WTC11 (cell line): ENCODE measurements at regions not wholly inside any gene's neighbourhood (a gene's known extent, or its start where the extent isn't known, plus 50 kb on each side); places are given as distances from the start of the nearest gene placed in this dataset.

ENCODE experiments used
- ELF4 ChIP-seq: sonication (generic); formaldehyde crosslinking; IDR thresholded peaks from 2 replicates; pipeline ENCODE4 v1.8.1; 2022; ENCODE audit warnings: low read depth, mild to moderate bottlenecking, moderate library complexity, missing genetic modification reagents
- ESRRA ChIP-seq: sonication (generic); formaldehyde crosslinking; IDR thresholded peaks from 2 replicates; pipeline ENCODE4 v1.8.1; 2022; ENCODE audit warnings: mild to moderate bottlenecking, missing genetic modification reagents, borderline replicate concordance
- ETV6 ChIP-seq: sonication (generic); formaldehyde crosslinking; IDR thresholded peaks from 2 replicates; pipeline ENCODE4 v1.8.1; 2022; ENCODE audit warnings: mild to moderate bottlenecking, missing genetic modification reagents
- NFE2L1 ChIP-seq: sonication (generic); formaldehyde crosslinking; IDR thresholded peaks from 2 replicates; pipeline ENCODE4 v1.8.1; 2023; ENCODE audit warnings: missing genetic modification reagents
- SMAD3 ChIP-seq: sonication (generic); formaldehyde crosslinking; IDR thresholded peaks from 2 replicates; pipeline ENCODE4 v1.8.0; 2022; ENCODE audit warnings: missing genetic modification reagents, mild to moderate bottlenecking, borderline replicate concordance
- SOX15 ChIP-seq: fragments of 250-450 bp; sonication (Bioruptor Pico); IDR thresholded peaks from 2 replicates; pipeline ENCODE4 v1.9.0; 2021; ENCODE audit warnings: mild to moderate bottlenecking
- ZNF121 ChIP-seq: sonication (generic); formaldehyde crosslinking; IDR thresholded peaks from 2 replicates; pipeline ENCODE4 v1.8.0; 2023; ENCODE audit warnings: missing genetic modification reagents
- ZNF263 ChIP-seq: sonication (generic); formaldehyde crosslinking; IDR thresholded peaks from 2 replicates; pipeline ENCODE4 v1.8.1; 2022; ENCODE audit warnings: low read depth, mild to moderate bottlenecking, moderate library complexity, missing genetic modification reagents
- ZNF423 ChIP-seq: fragments of 250-450 bp; sonication (Bioruptor Pico); IDR thresholded peaks from 2 replicates; pipeline ENCODE4 v2.1.2; 2022; ENCODE audit warnings: mild to moderate bottlenecking, moderate library complexity
- TF ChIP-seq, protein P1 (sequence below): fragments of 200-600 bp; IDR thresholded peaks from 2 replicates; pipeline ENCODE4 v1.8.0; 2022; ENCODE audit warnings: antibody characterized with exemption
- TF ChIP-seq, protein P2 (sequence below): sonication (generic); formaldehyde crosslinking; IDR thresholded peaks from 2 replicates; pipeline ENCODE4 v1.8.1; 2023; ENCODE audit warnings: mild to moderate bottlenecking, moderate library complexity, missing genetic modification reagents
- TF ChIP-seq, protein P3 (sequence below): sonication (generic); formaldehyde crosslinking; IDR thresholded peaks from 2 replicates; pipeline ENCODE4 v1.8.1; 2023; ENCODE audit warnings: mild to moderate bottlenecking, missing genetic modification reagents, moderate library complexity

- TF ChIP-seq, protein P1, sequence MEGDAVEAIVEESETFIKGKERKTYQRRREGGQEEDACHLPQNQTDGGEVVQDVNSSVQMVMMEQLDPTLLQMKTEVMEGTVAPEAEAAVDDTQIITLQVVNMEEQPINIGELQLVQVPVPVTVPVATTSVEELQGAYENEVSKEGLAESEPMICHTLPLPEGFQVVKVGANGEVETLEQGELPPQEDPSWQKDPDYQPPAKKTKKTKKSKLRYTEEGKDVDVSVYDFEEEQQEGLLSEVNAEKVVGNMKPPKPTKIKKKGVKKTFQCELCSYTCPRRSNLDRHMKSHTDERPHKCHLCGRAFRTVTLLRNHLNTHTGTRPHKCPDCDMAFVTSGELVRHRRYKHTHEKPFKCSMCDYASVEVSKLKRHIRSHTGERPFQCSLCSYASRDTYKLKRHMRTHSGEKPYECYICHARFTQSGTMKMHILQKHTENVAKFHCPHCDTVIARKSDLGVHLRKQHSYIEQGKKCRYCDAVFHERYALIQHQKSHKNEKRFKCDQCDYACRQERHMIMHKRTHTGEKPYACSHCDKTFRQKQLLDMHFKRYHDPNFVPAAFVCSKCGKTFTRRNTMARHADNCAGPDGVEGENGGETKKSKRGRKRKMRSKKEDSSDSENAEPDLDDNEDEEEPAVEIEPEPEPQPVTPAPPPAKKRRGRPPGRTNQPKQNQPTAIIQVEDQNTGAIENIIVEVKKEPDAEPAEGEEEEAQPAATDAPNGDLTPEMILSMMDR = no peak
- TF ChIP-seq ELF4 = no peak
- TF ChIP-seq ESRRA = no peak
- no peak for TF ChIP-seq ETV6 (CRISPR knock-in tag)
- TF ChIP-seq ZNF423 (CRISPR knock-in tag) = no peak
- TF ChIP-seq, protein P2, sequence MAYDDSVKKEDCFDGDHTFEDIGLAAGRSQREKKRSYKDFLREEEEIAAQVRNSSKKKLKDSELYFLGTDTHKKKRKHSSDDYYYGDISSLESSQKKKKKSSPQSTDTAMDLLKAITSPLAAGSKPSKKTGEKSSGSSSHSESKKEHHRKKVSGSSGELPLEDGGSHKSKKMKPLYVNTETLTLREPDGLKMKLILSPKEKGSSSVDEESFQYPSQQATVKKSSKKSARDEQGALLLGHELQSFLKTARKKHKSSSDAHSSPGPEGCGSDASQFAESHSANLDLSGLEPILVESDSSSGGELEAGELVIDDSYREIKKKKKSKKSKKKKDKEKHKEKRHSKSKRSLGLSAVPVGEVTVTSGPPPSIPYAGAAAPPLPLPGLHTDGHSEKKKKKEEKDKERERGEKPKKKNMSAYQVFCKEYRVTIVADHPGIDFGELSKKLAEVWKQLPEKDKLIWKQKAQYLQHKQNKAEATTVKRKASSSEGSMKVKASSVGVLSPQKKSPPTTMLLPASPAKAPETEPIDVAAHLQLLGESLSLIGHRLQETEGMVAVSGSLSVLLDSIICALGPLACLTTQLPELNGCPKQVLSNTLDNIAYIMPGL = no peak
- no peak for TF ChIP-seq NFE2L1 (CRISPR knock-in tag)
- TF ChIP-seq, protein P3, sequence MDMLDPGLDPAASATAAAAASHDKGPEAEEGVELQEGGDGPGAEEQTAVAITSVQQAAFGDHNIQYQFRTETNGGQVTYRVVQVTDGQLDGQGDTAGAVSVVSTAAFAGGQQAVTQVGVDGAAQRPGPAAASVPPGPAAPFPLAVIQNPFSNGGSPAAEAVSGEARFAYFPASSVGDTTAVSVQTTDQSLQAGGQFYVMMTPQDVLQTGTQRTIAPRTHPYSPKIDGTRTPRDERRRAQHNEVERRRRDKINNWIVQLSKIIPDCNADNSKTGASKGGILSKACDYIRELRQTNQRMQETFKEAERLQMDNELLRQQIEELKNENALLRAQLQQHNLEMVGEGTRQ = no peak
- no peak for TF ChIP-seq SMAD3 (CRISPR knock-in tag)
- no peak for TF ChIP-seq ZNF263 (CRISPR knock-in tag)
- TF ChIP-seq SOX15 (CRISPR knock-in tag) = no peak
- TF ChIP-seq ZNF121 = no peak
These were observed 663.7 kb downstream of the GRXCR1 start for GRCh38 chr4:43556262-43556661.
